ENCODE measurements at regions not wholly inside any gene's neighbourhood (a gene's known extent, or its start where the extent isn't known, plus 50 kb on each side); places are given as distances from the start of the nearest gene placed in this dataset.

DNA sequence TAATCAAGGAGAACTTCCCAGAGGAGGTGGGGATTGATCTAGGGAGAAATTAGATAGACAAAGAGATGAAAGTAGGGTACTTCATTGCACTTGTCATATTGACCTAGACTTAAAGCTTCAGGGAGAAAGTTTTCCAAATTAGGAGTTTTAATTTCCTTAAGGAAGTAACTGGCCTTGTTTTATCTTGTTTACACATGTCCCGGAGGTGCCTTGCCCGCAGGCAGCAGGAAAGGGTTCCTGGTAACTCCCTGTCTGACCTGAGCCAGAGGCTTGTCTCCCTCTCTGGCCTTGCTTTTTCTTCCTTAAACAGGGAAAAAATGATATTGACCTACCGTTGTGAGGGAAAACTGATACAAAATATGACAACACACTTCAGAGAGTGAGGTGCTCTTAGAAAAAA is 181.6 kb downstream of the EVX1 start:
- TF ChIP-seq, protein P1, sequence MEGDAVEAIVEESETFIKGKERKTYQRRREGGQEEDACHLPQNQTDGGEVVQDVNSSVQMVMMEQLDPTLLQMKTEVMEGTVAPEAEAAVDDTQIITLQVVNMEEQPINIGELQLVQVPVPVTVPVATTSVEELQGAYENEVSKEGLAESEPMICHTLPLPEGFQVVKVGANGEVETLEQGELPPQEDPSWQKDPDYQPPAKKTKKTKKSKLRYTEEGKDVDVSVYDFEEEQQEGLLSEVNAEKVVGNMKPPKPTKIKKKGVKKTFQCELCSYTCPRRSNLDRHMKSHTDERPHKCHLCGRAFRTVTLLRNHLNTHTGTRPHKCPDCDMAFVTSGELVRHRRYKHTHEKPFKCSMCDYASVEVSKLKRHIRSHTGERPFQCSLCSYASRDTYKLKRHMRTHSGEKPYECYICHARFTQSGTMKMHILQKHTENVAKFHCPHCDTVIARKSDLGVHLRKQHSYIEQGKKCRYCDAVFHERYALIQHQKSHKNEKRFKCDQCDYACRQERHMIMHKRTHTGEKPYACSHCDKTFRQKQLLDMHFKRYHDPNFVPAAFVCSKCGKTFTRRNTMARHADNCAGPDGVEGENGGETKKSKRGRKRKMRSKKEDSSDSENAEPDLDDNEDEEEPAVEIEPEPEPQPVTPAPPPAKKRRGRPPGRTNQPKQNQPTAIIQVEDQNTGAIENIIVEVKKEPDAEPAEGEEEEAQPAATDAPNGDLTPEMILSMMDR (IDR thresholded peaks at IDR 0.05) = no peak
- no peak for TF ChIP-seq POLR2A (IDR thresholded peaks at IDR 0.05)
